Tibial nerve (tissue), 4 donors: ENCODE measurements at regions not wholly inside any gene's neighbourhood (a gene's known extent, or its start where the extent isn't known, plus 50 kb on each side); places are given as distances from the start of the nearest gene placed in this dataset.

Experiments
- DNase-seq, 2 donors: peaks; one replicate each; pipeline ENCODE4 v3.0.0-alpha.2; 2019; ENCODE audit warnings: low spot score in 2 of 2
- H3K27ac ChIP-seq, 4 donors: fragments of 200-600 bp; sonication (generic) in 3 of 4; one replicate each; pipeline ENCODE4 v1.5.1; 2017 to 2019; ENCODE audit warnings: mild to moderate bottlenecking in 1 of 4
- H3K27me3 ChIP-seq, 2 donors: fragments of 200-600 bp; sonication (generic) in 1 of 2; one replicate each; pipeline versions ENCODE4 v1.5.1 to v1.6.0; 2017 to 2019
- H3K36me3 ChIP-seq, 3 donors: fragments of 200-600 bp; sonication (generic); one replicate each; pipeline ENCODE4 v1.5.1; 2018 to 2019
- H3K4me1 ChIP-seq, 4 donors: fragments of 200-600 bp; sonication (generic) in 3 of 4; one replicate each; pipeline ENCODE4 v1.5.1; 2017 to 2019
- H3K4me3 ChIP-seq, 4 donors: fragments of 200-600 bp; sonication (generic) in 3 of 4; one replicate each; pipeline ENCODE4 v1.5.1; 2017 to 2019; ENCODE audit warnings: mild to moderate bottlenecking in 1 of 4, moderate library complexity in 1 of 4
- H3K9me3 ChIP-seq, 4 donors: fragments of 200-600 bp; sonication (generic) in 3 of 4; one replicate each; pipeline ENCODE4 v1.5.1; 2017 to 2019
- CTCF ChIP-seq, 5 experiments: fragments of 200-600 bp in 3 of 5; fragments of 450-650 bp in 2 of 5; sonication (generic) in 3 of 5; IDR thresholded peaks; one replicate each; pipeline ENCODE4 v1.5.1; 2016 to 2019; ENCODE audit warnings: antibody characterized with exemption in 5 of 5, mild to moderate bottlenecking in 3 of 5, moderate library complexity in 2 of 5
- EP300 ChIP-seq, 2 donors: sonication (generic); formaldehyde crosslinking; IDR thresholded peaks; one replicate each; pipeline ENCODE4 v1.6.1; 2017; ENCODE audit warnings: antibody characterized with exemption in 2 of 2, mild to moderate bottlenecking in 1 of 2
- POLR2A ChIP-seq, 2 donors: fragments of 450-650 bp; IDR thresholded peaks; one replicate each; pipeline ENCODE4 v1.6.1; 2017; ENCODE audit warnings: antibody characterized with exemption in 2 of 2, mild to moderate bottlenecking in 2 of 2, moderate library complexity in 2 of 2
- whole genome bisulfite sequencing, 2 donors: methylation state at CpG; one replicate each; pipeline ENCODE4 v1.1.5; 2018; 5-methylcytosine and 5-hydroxymethylcytosine counted together

- H3K27me3 ChIP-seq: no peaks in the 10 kb centered on the region
- no peaks in the 10 kb centered on the region for H3K36me3 ChIP-seq
- H3K27ac ChIP-seq: no peak overlapping the region
- WGBS, 2 donors: 16 to 24% methylated on average over 2 of the region's 2 CpGs
- H3K4me1 ChIP-seq: no peaks in the 10 kb centered on the region
- no peak for DNase-seq
- H3K9me3 ChIP-seq: no peaks in the 10 kb centered on the region
- H3K4me3 ChIP-seq: no peak overlapping the region
- TF ChIP-seq POLR2A (IDR thresholded peaks at IDR 0.05): no peak
- no peak for TF ChIP-seq CTCF (IDR thresholded peaks at IDR 0.05)
- TF ChIP-seq EP300 (IDR thresholded peaks at IDR 0.05): no peak
These were observed 208.3 kb upstream of the NCAM2 start for GRCh38 chr21:20789729-20790500.

- Histone ChIP-seq H3K4me3 (no peak overlapping the region), H3K36me3 (no peaks in the 10 kb centered on the region), H3K27ac (no peak overlapping the region), H3K27me3 (no peaks in the 10 kb centered on the region), H3K9me3 (no peaks in the 10 kb centered on the region), H3K4me1 (no peaks in the 10 kb centered on the region)
- 82% methylated on average over 3 of the region's 3 CpGs for WGBS, 2 donors
- TF ChIP-seq CTCF (IDR thresholded peaks at IDR 0.05) (no peak), POLR2A (IDR thresholded peaks at IDR 0.05) (no peak), EP300 (IDR thresholded peaks at IDR 0.05) (no peak)
- no peak for DNase-seq
These were observed 198.1 kb upstream of the NCAM2 start for GRCh38 chr21:20800106-20800505.

- TF ChIP-seq EP300 (IDR thresholded peaks at IDR 0.05) (no peak), POLR2A (IDR thresholded peaks at IDR 0.05) (no peak), CTCF (IDR thresholded peaks at IDR 0.05) (no peak)
- no peak for DNase-seq
- Histone ChIP-seq H3K27me3 (no peaks in the 10 kb centered on the region), H3K9me3 (no peaks in the 10 kb centered on the region), H3K36me3 (no peaks in the 10 kb centered on the region), H3K27ac (no peak overlapping the region), H3K4me1 (no peaks in the 10 kb centered on the region), H3K4me3 (no peak overlapping the region)
- 92 to 98% methylated on average over 4 of the region's 4 CpGs for WGBS, 2 donors
These were observed 196.0 kb upstream of the NCAM2 start for GRCh38 chr21:20802201-20802600.

- no peak for DNase-seq
- Histone ChIP-seq H3K36me3 (no peaks in the 10 kb centered on the region), H3K27me3 (no peaks in the 10 kb centered on the region), H3K4me1 (no peaks in the 10 kb centered on the region), H3K4me3 (no peak overlapping the region), H3K9me3 (no peaks in the 10 kb centered on the region), H3K27ac (no peak overlapping the region)
- WGBS, 2 donors: 68 to 74% methylated on average over 8 of the region's 8 CpGs
- TF ChIP-seq CTCF (IDR thresholded peaks at IDR 0.05) (no peak), POLR2A (IDR thresholded peaks at IDR 0.05) (no peak), EP300 (IDR thresholded peaks at IDR 0.05) (no peak)
These were observed 195.5 kb upstream of the NCAM2 start for GRCh38 chr21:20802631-20803260.

GRCh38 chr21:20811702-20812101 lies 186.5 kb upstream of the NCAM2 start:
- Histone ChIP-seq H3K4me1 (no peaks in the 10 kb centered on the region), H3K27me3 (no peaks in the 10 kb centered on the region), H3K36me3 (no peaks in the 10 kb centered on the region), H3K27ac (no peak overlapping the region), H3K9me3 (no peaks in the 10 kb centered on the region), H3K4me3 (no peak overlapping the region)
- DNase-seq: no peak
- WGBS, 2 donors: 46 to 59% methylated on average over 6 of the region's 6 CpGs
- TF ChIP-seq POLR2A (IDR thresholded peaks at IDR 0.05) (no peak), CTCF (IDR thresholded peaks at IDR 0.05) (no peak), EP300 (IDR thresholded peaks at IDR 0.05) (no peak)
